ENCODE measurements at regions not wholly inside any gene's neighbourhood (a gene's known extent, or its start where the extent isn't known, plus 50 kb on each side); places are given as distances from the start of the nearest gene placed in this dataset.
"Not testable (repeated sequence)": the region's sequence is repeated elsewhere in the genome, so short reads cannot be mapped to it uniquely, and the experiment has no call there.

- BruUV-seq (replicated peaks) = no TSS peak
- POLR2A ChIA-PET (ENCODE audit: unreplicated experiment) = no interaction called here
- intact Hi-C loops (cut with micrococcal nuclease; ENCODE audit: unreplicated experiment) = no loop called here
These were observed 270.5 kb downstream of the CXCL12 start for GRCh38 chr10:44114441-44114840.

DNA sequence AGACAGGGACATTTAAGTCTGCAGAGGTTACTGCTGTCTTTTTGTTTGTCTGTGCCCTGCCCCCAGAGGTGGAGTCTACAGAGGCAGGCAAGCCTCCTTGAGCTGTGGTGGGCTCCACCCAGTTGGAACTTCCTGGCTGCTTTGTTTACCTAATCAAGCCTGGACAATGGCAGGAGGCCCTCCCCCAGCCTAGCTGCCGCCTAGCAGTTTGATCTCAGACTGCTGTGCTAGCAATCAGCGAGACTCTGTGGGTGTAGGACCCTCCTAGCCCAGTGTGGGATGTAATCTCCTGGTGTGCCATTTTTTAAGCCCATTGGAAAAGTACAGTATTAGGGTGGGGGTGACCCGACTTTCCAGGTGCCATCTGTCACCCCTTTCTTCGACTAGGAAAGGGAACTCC lies 272.6 kb downstream of the CXCL12 start:
- H4K20me1 ChIP-seq (ENCODE audit: insufficient read depth); H3K9me3 ChIP-seq (ENCODE audit: insufficient read depth, low read depth); H3K79me2 ChIP-seq (ENCODE audit: low read depth); H3K36me3 ChIP-seq (ENCODE audit: low read depth); H3K27ac ChIP-seq; BruUV-seq (replicated peaks); H3K4me3 ChIP-seq; H3K4me1 ChIP-seq (replicated peaks; ENCODE audit: insufficient read depth); intact Hi-C loops (cut with micrococcal nuclease; ENCODE audit: unreplicated experiment); H3F3A ChIP-seq (ENCODE audit: insufficient read depth, low read depth); H2AFZ ChIP-seq; H3K9me2 ChIP-seq (ENCODE audit: insufficient read depth); POLR2A ChIA-PET (ENCODE audit: unreplicated experiment); H3K27me3 ChIP-seq (ENCODE audit: insufficient read depth, low read depth); H3K4me2 ChIP-seq; DNase-seq: not testable (repeated sequence)
- CTCF ChIA-PET = interaction anchor here (0.6 kb wide), 1 partner anchor 1228 kb away, joined by 10 read pairs; no protein-coding TSS in a partner anchor

More at GRCh38 chr10:44114441-44114840, 270.5 kb downstream of the CXCL12 start:
- Histone ChIP-seq H3K79me2 (ENCODE audit: low read depth) (no peaks in the 10 kb centered on the region), H3K4me2 (no peak overlapping the region), H3K4me3 (no peak overlapping the region), H3K36me3 (ENCODE audit: low read depth) (no peaks in the 10 kb centered on the region), H2AFZ (no peak overlapping the region), H3F3A (ENCODE audit: insufficient read depth, low read depth) (no peaks in the 10 kb centered on the region), H4K20me1 (ENCODE audit: insufficient read depth) (no peaks in the 10 kb centered on the region), H3K9me2 (ENCODE audit: insufficient read depth) (no peaks in the 10 kb centered on the region), H3K27ac (no peak overlapping the region), H3K9me3 (ENCODE audit: insufficient read depth, low read depth) (no peaks in the 10 kb centered on the region), H3K4me1 (replicated peaks; ENCODE audit: insufficient read depth) (no peaks in the 10 kb centered on the region), H3K27me3 (ENCODE audit: insufficient read depth, low read depth) (no peaks in the 10 kb centered on the region)
- no peak for DNase-seq
- TF ChIP-seq, protein P1, sequence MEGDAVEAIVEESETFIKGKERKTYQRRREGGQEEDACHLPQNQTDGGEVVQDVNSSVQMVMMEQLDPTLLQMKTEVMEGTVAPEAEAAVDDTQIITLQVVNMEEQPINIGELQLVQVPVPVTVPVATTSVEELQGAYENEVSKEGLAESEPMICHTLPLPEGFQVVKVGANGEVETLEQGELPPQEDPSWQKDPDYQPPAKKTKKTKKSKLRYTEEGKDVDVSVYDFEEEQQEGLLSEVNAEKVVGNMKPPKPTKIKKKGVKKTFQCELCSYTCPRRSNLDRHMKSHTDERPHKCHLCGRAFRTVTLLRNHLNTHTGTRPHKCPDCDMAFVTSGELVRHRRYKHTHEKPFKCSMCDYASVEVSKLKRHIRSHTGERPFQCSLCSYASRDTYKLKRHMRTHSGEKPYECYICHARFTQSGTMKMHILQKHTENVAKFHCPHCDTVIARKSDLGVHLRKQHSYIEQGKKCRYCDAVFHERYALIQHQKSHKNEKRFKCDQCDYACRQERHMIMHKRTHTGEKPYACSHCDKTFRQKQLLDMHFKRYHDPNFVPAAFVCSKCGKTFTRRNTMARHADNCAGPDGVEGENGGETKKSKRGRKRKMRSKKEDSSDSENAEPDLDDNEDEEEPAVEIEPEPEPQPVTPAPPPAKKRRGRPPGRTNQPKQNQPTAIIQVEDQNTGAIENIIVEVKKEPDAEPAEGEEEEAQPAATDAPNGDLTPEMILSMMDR (conservative IDR thresholded peaks at IDR 0.05) = no peak
- TF ChIP-seq EZH2 (IDR thresholded peaks at IDR 0.05; ENCODE audit: low read depth) = no peak
- CTCF ChIA-PET = no interaction called here

- H3F3A ChIP-seq (ENCODE audit: insufficient read depth, low read depth) = no peaks in the 10 kb centered on the region
- DNase-seq = no peak
- H3K9me3 ChIP-seq (ENCODE audit: insufficient read depth, low read depth) = no peaks in the 10 kb centered on the region
- ChIA-PET CTCF (no interaction called here), POLR2A (ENCODE audit: unreplicated experiment) (no interaction called here)
- no peaks in the 10 kb centered on the region for H3K4me1 ChIP-seq (replicated peaks; ENCODE audit: insufficient read depth)
- intact Hi-C loops (cut with micrococcal nuclease; ENCODE audit: unreplicated experiment) = no loop called here
- no peak overlapping the region for H3K4me2 ChIP-seq
- H3K27ac ChIP-seq = no peak overlapping the region
- H3K4me3 ChIP-seq = no peak overlapping the region
- no peak for TF ChIP-seq EZH2 (IDR thresholded peaks at IDR 0.05; ENCODE audit: low read depth)
- TF ChIP-seq, protein P1 (conservative IDR thresholded peaks at IDR 0.05) = no peak
- no peaks in the 10 kb centered on the region for H3K27me3 ChIP-seq (ENCODE audit: insufficient read depth, low read depth)
- H3K79me2 ChIP-seq (ENCODE audit: low read depth) = no peaks in the 10 kb centered on the region
- no peaks in the 10 kb centered on the region for H3K36me3 ChIP-seq (ENCODE audit: low read depth)
- H2AFZ ChIP-seq = no peak overlapping the region
- BruUV-seq (replicated peaks) = no TSS peak
- no peaks in the 10 kb centered on the region for H4K20me1 ChIP-seq (ENCODE audit: insufficient read depth)
- H3K9me2 ChIP-seq (ENCODE audit: insufficient read depth) = no peaks in the 10 kb centered on the region
These were observed 279.2 kb downstream of the CXCL12 start for GRCh38 chr10:44105696-44106095.

DNA sequence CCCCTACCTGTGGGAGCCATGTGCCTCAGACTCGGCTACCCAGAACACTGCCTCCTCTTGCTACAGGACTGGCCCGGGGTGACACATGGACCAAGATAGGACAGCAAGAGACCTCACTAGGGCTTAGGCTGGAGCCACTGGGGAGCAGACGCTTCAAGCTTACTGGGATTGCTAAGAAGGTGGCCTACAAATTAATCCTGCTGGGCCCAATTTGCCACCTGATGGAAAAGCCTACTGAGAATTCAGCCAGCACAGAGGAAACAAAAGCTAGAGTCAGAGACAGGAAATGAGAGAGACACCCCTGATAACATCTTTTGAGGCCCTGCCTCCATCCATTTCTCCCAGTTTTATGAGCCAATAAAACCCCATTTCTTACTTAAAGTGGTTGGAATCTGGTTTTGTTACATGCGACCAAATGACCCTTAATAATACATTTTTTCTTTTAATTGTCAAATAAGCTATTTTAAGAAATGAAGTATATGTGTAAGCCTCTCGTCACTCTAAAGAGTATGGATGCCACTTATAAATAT lies 282.1 kb downstream of the CXCL12 start:
- no peak overlapping the region for H2AFZ ChIP-seq
- DNase-seq = peak in 1 of 2 experiments; percentile 24
- H3K4me3 ChIP-seq = no peak overlapping the region
- no peak overlapping the region for H3K27ac ChIP-seq
- no peaks in the 10 kb centered on the region for H3K27me3 ChIP-seq (ENCODE audit: insufficient read depth, low read depth)
- intact Hi-C loops (cut with micrococcal nuclease; ENCODE audit: unreplicated experiment) = no loop called here
- H3F3A ChIP-seq (ENCODE audit: insufficient read depth, low read depth) = no peaks in the 10 kb centered on the region
- POLR2A ChIA-PET (ENCODE audit: unreplicated experiment) = no interaction called here
- no peak overlapping the region for H3K4me2 ChIP-seq
- TF ChIP-seq, protein P1 (conservative IDR thresholded peaks at IDR 0.05) = no peak
- no peak for TF ChIP-seq EZH2 (IDR thresholded peaks at IDR 0.05; ENCODE audit: low read depth)
- no peaks in the 10 kb centered on the region for H3K4me1 ChIP-seq (replicated peaks; ENCODE audit: insufficient read depth)
- no peaks in the 10 kb centered on the region for H4K20me1 ChIP-seq (ENCODE audit: insufficient read depth)
- no peaks in the 10 kb centered on the region for H3K36me3 ChIP-seq (ENCODE audit: low read depth)
- H3K9me3 ChIP-seq (ENCODE audit: insufficient read depth, low read depth) = no peaks in the 10 kb centered on the region
- CTCF ChIA-PET = no interaction called here
- no TSS peak for BruUV-seq (replicated peaks)
- H3K79me2 ChIP-seq (ENCODE audit: low read depth) = no peaks in the 10 kb centered on the region
- H3K9me2 ChIP-seq (ENCODE audit: insufficient read depth) = no peaks in the 10 kb centered on the region

All from PC-9 (cell line).